ENCODE measurements at regions not wholly inside any gene's neighbourhood (a gene's known extent, or its start where the extent isn't known, plus 50 kb on each side); places are given as distances from the start of the nearest gene placed in this dataset.
A peak's percentile ranks its signal among the peaks of the same experiment; 100 is the strongest.

DNA sequence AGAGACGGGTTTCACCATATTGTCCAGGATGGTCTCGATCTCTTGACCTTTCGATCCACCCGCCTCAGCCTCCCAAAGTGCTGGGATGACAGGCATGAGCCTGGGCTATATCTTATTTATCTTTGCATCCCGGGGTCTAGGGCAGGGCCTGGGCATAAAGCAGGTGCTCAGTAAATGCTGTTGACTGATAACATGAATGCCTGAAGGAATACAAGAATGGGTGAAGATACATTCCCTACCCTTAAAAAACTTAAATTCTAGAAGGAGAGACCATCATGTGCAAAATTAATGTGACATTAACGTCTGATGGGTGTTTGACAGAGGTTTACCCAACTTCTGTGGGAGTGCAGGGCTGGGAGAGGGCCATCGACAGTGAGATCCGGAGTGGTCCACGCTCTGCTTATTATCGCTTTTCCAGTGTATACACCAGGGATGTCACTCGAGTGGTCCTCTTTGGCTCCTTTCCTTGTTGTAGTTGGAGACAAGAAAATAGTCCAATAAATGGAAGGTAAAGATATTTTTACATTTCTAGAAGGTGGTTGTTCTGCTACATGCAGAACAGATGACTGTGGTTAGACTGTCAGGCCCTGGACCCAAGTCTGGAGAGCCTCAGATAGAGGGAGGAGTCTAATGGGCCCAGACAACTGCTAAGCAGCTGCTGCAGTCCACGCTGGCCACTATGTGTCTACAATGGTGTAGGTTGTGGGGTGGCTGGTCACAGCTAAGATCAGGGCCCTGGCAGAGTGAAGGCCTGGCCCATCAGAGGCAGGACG, 131.7 kb downstream of the MYCN start:
- Histone ChIP-seq H3K23me2 (ENCODE audit: low read depth, low read length) (peaks cover 2% of the 10 kb centered on the region; the same call in 1 of the 2 replicates), H3K4me1 (replicated peaks in 1 of 4; ENCODE audit: control insufficient read depth in 3 of 4, insufficient read depth in 4 of 4, low read length in 3 of 4) (peaks cover 0 to 11% (median 6%) of the 10 kb centered on the region in 4 experiments; a peak in 6 of 7 replicates), H4K8ac (ENCODE audit: extremely low read depth, insufficient read depth, low read length) (no peak overlapping the region), H2AFZ (ENCODE audit: low read length) (no peak overlapping the region), H2BK20ac (ENCODE audit: low read length) (no peak overlapping the region), H3K27ac (ENCODE audit: low read depth, low read length) (no peak overlapping the region), H2BK5ac (ENCODE audit: low read depth, low read length) (no peak overlapping the region), H3K9me3 (ENCODE audit: insufficient read depth in 2 of 2, low read depth in 1 of 2, low read length in 1 of 2) (no peaks in the 10 kb centered on the region), H3K23ac (ENCODE audit: insufficient read length) (no peak overlapping the region), H3K14ac (ENCODE audit: insufficient read length) (no peak overlapping the region), H3K36me3 (ENCODE audit: control insufficient read depth in 2 of 4, insufficient read depth in 4 of 4, low read length in 3 of 4) (no peaks in the 10 kb centered on the region), H3K79me1 (ENCODE audit: low read depth, low read length) (no peaks in the 10 kb centered on the region), H4K5ac (ENCODE audit: insufficient read length, low read depth, low read length) (no peak overlapping the region), H3K56ac (replicated peaks; ENCODE audit: insufficient read length, low read depth, low read length) (no peak overlapping the region), H3K4me2 (ENCODE audit: insufficient read depth in 1 of 2, low read depth in 2 of 2, low read length in 2 of 2) (no peak overlapping the region), H3K79me2 (ENCODE audit: control insufficient read depth in 1 of 2, insufficient read depth in 2 of 2, low read length in 2 of 2) (no peaks in the 10 kb centered on the region), H4K91ac (replicated peaks; ENCODE audit: insufficient read length, low read length) (no peak overlapping the region), H4K20me1 (replicated peaks in 1 of 2; ENCODE audit: control insufficient read depth in 1 of 2, insufficient read depth in 2 of 2, low read length in 2 of 2) (no peaks in the 10 kb centered on the region), H2BK120ac (replicated peaks; ENCODE audit: low read depth, low read length) (no peak overlapping the region), H2BK15ac (ENCODE audit: low read length) (peak overlapping the region; percentile 46; the same call in 1 of the 2 replicates), H3K27me3 (replicated peaks in 1 of 4; ENCODE audit: control insufficient read depth in 3 of 4, extremely low read depth in 1 of 4, insufficient read depth in 3 of 4, low read length in 3 of 4) (no peaks in the 10 kb centered on the region), H3K18ac (ENCODE audit: extremely low read depth, low read length) (no peak overlapping the region), H3K9ac (replicated peaks in 1 of 4; ENCODE audit: extremely low read depth in 1 of 4, low read depth in 3 of 4, low read length in 3 of 4) (no peak overlapping the region), H3K4me3 (ENCODE audit: extremely low read depth in 1 of 4, insufficient read depth in 2 of 4, low read depth in 3 of 4, low read length in 4 of 4) (no peak overlapping the region), H2BK12ac (ENCODE audit: low read depth, low read length) (no peak overlapping the region), H3K4ac (replicated peaks; ENCODE audit: insufficient read length, low read depth, low read length) (no peak overlapping the region), H2AK5ac (ENCODE audit: low read depth, low read length) (no peak overlapping the region)
- WGBS, 2 experiments (ENCODE audit: extremely low coverage in 1 of 2, insufficient coverage in 1 of 2, insufficient read length in 1 of 2, insufficient replicate concordance in 2 of 2, low coverage in 1 of 2, low lambda C conversion rate in 2 of 2, missing lambda C conversion rate in 1 of 2), result 95% methylated on average over 13 of the region's 13 CpGs; no CpG with 5 or more reads in 1 of the 2 experiments
- FAIRE-seq (no peak), DNase-seq (ENCODE audit: low read depth in 1 of 2, low spot score in 2 of 2) (no peak)
- ChIA-PET POLR2A (ENCODE audit: partially characterized antibody) (no interaction called here), CTCF (ENCODE audit: partially characterized antibody) (interaction anchor here (0.7 to 1.8 kb wide), 7 partner anchors 23 to 251 kb away, joined by 3 to 9 read pairs (median 4); no protein-coding TSS in a partner anchor)
- no peak for TF ChIP-seq GABPA (IDR thresholded peaks at IDR 0.05; ENCODE audit: borderline replicate concordance, insufficient read depth, low read length)
- TF ChIP-seq ZNF274 (IDR thresholded peaks at IDR 0.05; ENCODE audit: borderline replicate concordance, extremely low read depth, low read length), result no peak
- TF ChIP-seq KDM5A (IDR thresholded peaks at IDR 0.05; ENCODE audit: low read length), result no peak
- no peak for TF ChIP-seq JUN (IDR thresholded peaks at IDR 0.05; ENCODE audit: low read depth, low read length)
- TF ChIP-seq SIN3A (conservative IDR thresholded peaks at IDR 0.05 in 1 of 2, IDR thresholded peaks at IDR 0.05 in 1 of 2; ENCODE audit: low read depth in 1 of 2, low read length in 2 of 2), result no peak
- no peak for TF ChIP-seq EGR1 (IDR thresholded peaks at IDR 0.05; ENCODE audit: borderline replicate concordance, low read depth, low read length)
- no peak for TF ChIP-seq CBX5 (IDR thresholded peaks at IDR 0.05; ENCODE audit: low read depth, low read length)
- TF ChIP-seq, protein P1, sequence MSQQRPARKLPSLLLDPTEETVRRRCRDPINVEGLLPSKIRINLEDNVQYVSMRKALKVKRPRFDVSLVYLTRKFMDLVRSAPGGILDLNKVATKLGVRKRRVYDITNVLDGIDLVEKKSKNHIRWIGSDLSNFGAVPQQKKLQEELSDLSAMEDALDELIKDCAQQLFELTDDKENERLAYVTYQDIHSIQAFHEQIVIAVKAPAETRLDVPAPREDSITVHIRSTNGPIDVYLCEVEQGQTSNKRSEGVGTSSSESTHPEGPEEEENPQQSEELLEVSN (IDR thresholded peaks at IDR 0.05), result no peak
- TF ChIP-seq EZH2 (IDR thresholded peaks at IDR 0.05; ENCODE audit: low read depth, low read length, severe bottlenecking), result no peak
- TF ChIP-seq TEAD4 (IDR thresholded peaks at IDR 0.05; ENCODE audit: low read depth, low read length), result no peak

Data from H1 (cell line).